A549 (cell line): ENCODE measurements at regions not wholly inside any gene's neighbourhood (a gene's known extent, or its start where the extent isn't known, plus 50 kb on each side); places are given as distances from the start of the nearest gene placed in this dataset.

Experiments
- CBX8 ChIP-seq: fragments of 200-600 bp; sonication (generic); IDR thresholded peaks from 2 replicates; pipeline ENCODE4 v1.6.1; 2016
- EP300 ChIP-seq, 2 experiments: fragments of >200 bp; sonication (Bioruptor Twin); formaldehyde crosslinking; IDR thresholded peaks; 2 replicates in 1 of 2; 3 replicates in 1 of 2; pipeline ENCODE4 v1.6.1; 2016 to 2017
- JUNB ChIP-seq: fragments of >200 bp; sonication (Bioruptor Twin); formaldehyde crosslinking; IDR thresholded peaks from 2 replicates; pipeline ENCODE4 v1.6.1; 2016
- MYC ChIP-seq: IDR thresholded peaks from 2 replicates; pipeline ENCODE4 v1.6.1; 2012; ENCODE audit warnings: mild to moderate bottlenecking, inconsistent platforms, low read length, improper control_type of control experiment, borderline replicate concordance
- POLR2A ChIP-seq: IDR thresholded peaks from 2 replicates; pipeline ENCODE4 v1.6.1; 2012; ENCODE audit warnings: mild to moderate bottlenecking, low read length
- TF ChIP-seq, protein P1 (sequence below): fragments of >200 bp; sonication (Bioruptor Twin); formaldehyde crosslinking; IDR thresholded peaks from 3 replicates; pipeline ENCODE4 v1.5.1; 2016

DNA sequence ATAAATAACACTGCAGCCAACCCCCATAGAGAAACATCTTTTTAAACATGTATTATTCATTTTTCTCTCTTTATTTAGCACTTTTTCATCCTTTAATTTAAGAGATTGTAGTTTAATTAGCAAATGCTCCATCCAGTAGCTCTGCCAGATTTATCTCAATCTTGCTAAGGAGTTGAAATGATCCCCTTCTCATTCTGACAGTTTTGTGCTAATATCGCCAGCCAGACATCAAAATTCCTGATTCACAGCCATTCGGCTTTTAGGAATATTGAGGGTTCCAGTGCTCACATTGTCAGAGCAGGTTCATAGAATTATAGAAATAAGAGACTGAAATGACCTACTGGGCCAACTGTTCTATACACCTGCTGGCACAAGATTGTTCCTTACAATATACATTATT lies 77.8 kb downstream of the CASP12 start:
- TF ChIP-seq MYC (no peak), POLR2A (no peak), EP300 (IDR thresholded peaks at IDR 0.05) (no peak), CBX8 (no peak), JUNB (no peak)
- TF ChIP-seq, protein P1, sequence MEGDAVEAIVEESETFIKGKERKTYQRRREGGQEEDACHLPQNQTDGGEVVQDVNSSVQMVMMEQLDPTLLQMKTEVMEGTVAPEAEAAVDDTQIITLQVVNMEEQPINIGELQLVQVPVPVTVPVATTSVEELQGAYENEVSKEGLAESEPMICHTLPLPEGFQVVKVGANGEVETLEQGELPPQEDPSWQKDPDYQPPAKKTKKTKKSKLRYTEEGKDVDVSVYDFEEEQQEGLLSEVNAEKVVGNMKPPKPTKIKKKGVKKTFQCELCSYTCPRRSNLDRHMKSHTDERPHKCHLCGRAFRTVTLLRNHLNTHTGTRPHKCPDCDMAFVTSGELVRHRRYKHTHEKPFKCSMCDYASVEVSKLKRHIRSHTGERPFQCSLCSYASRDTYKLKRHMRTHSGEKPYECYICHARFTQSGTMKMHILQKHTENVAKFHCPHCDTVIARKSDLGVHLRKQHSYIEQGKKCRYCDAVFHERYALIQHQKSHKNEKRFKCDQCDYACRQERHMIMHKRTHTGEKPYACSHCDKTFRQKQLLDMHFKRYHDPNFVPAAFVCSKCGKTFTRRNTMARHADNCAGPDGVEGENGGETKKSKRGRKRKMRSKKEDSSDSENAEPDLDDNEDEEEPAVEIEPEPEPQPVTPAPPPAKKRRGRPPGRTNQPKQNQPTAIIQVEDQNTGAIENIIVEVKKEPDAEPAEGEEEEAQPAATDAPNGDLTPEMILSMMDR: no peak
